Activated CD4-positive, alpha-beta memory T cell treated with anti-CD3 and anti-CD28 coated beads for 36 hours (primary cell): ENCODE measurements at regions not wholly inside any gene's neighbourhood (a gene's known extent, or its start where the extent isn't known, plus 50 kb on each side); places are given as distances from the start of the nearest gene placed in this dataset.

ENCODE experiments used
- CTCF ChIA-PET: fragments of 350-600 bp; sonication (Branson Sonifier 250); formaldehyde crosslinking; loops from one replicate; lab custom pipeline; 2021; ENCODE audit warnings: antibody characterized with exemption, inconsistent platforms; lab: Charles Lee
- POLR2A ChIA-PET: fragments of 350-600 bp; sonication (Branson Sonifier 250); formaldehyde crosslinking; loops from one replicate; lab custom pipeline; 2021; ENCODE audit warnings: antibody characterized with exemption; lab: Charles Lee
- DNase-seq: peaks from one replicate; pipeline ENCODE4 v3.0.0-alpha.2; 2020
- H3K27ac Mint-ChIP-seq: one replicate; pipeline ENCODE4 v1.8.0; 2021; ENCODE audit warnings: mixed read lengths
- H3K27me3 Mint-ChIP-seq: one replicate; pipeline ENCODE4 v1.8.0; 2021; ENCODE audit warnings: mixed read lengths
- H3K36me3 Mint-ChIP-seq: one replicate; pipeline ENCODE4 v1.8.0; 2021; ENCODE audit warnings: mixed read lengths
- H3K4me1 Mint-ChIP-seq: one replicate; pipeline ENCODE4 v1.8.0; 2021; ENCODE audit warnings: low read depth, mixed read lengths
- H3K4me3 Mint-ChIP-seq: one replicate; pipeline ENCODE4 v1.8.0; 2021; ENCODE audit warnings: mild to moderate bottlenecking, mixed read lengths
- H3K9me3 Mint-ChIP-seq: one replicate; pipeline ENCODE4 v1.8.0; 2021; ENCODE audit warnings: mixed read lengths
- intact Hi-C: fragments of 100-400 bp; cut with micrococcal nuclease; formaldehyde crosslinking; loops from one replicate; pipeline ENCODE4 v1.15.1; 2023

GRCh38 chr1:106548726-106549125, 507.7 kb upstream of the PRMT6 start:
- no peaks in the 10 kb centered on the region for H3K36me3 Mint-ChIP-seq
- no peaks in the 10 kb centered on the region for H3K4me1 Mint-ChIP-seq
- no peak for DNase-seq
- no peak overlapping the region for H3K4me3 Mint-ChIP-seq
- no peak overlapping the region for H3K27ac Mint-ChIP-seq
- POLR2A ChIA-PET = no interaction called here
- CTCF ChIA-PET = no interaction called here
- H3K27me3 Mint-ChIP-seq = no peaks in the 10 kb centered on the region
- peaks cover 15% of the 10 kb centered on the region for H3K9me3 Mint-ChIP-seq
- intact Hi-C loops = no loop called here

DNA sequence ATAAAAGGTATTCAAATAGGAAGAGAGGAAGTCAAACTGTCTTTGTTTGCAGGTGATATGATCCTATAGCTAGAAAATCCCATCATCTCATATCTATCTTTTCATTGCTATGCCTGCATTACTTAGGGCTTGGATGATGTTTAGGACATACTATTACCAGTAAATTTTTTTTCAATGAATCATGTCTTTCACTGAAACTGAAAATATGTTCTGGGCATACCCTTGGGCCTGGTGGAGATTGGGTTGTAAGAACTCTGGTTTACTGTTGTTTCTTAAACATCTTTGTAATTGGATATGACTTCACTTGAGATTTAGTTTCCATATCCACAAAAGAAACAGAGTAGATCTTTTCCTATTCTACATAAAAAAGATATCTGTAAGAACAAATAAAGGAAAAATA, 502.2 kb upstream of the PRMT6 start:
- no peak overlapping the region for H3K27ac Mint-ChIP-seq
- no peak overlapping the region for H3K4me3 Mint-ChIP-seq
- H3K4me1 Mint-ChIP-seq = no peaks in the 10 kb centered on the region
- H3K9me3 Mint-ChIP-seq = peaks cover 13% of the 10 kb centered on the region
- no peaks in the 10 kb centered on the region for H3K27me3 Mint-ChIP-seq
- POLR2A ChIA-PET = no interaction called here
- CTCF ChIA-PET = no interaction called here
- intact Hi-C loops = no loop called here
- DNase-seq = no peak
- H3K36me3 Mint-ChIP-seq = no peaks in the 10 kb centered on the region

DNA sequence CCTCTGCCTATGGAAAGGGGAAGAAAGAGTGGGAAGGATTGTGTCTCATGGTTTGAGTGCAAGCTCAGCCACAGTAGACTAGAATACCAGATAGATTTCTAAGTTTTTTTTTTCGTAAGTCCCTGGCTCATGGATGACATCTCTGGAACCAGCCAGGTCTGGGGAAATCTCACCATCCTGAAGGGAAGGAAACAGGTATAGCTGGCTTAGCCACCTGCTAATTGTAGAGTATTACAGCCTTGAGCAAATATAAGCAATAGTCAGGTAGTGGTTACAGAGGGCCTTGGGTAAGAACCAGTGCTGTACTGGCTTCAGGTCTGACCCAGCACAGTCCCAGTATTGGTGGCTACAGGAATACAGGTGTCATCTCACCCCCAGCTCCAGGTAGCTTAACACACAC, 500.9 kb upstream of the PRMT6 start:
- DNase-seq = no peak
- H3K27ac Mint-ChIP-seq = no peak overlapping the region
- H3K4me1 Mint-ChIP-seq = no peaks in the 10 kb centered on the region
- POLR2A ChIA-PET = no interaction called here
- no peaks in the 10 kb centered on the region for H3K27me3 Mint-ChIP-seq
- H3K4me3 Mint-ChIP-seq = no peak overlapping the region
- intact Hi-C loops = no loop called here
- H3K36me3 Mint-ChIP-seq = no peaks in the 10 kb centered on the region
- H3K9me3 Mint-ChIP-seq = peaks cover 17% of the 10 kb centered on the region
- CTCF ChIA-PET = no interaction called here

DNA sequence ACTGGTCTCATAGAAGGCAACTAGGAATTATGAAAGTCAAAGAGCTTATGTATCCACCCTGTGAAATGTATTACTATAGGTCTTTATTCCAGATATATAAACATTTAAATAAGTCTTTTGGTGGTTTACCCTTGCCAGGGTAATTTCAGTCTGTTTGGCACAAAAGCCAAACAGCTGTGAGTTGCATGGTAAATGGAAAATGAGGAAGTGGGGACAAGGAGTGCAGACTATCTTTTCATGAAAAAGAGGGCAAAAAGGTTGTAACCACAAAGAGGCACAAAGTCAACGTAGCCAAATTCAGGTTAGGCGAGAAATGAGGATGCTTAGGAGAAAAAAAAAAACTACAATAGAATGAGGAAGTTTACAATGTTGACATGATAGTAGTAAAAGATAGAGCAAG, 492.3 kb upstream of the PRMT6 start:
- ChIA-PET CTCF (no interaction called here), POLR2A (no interaction called here)
- H3K9me3 Mint-ChIP-seq = peaks cover 14% of the 10 kb centered on the region
- no peaks in the 10 kb centered on the region for H3K27me3 Mint-ChIP-seq
- H3K4me1 Mint-ChIP-seq = no peaks in the 10 kb centered on the region
- intact Hi-C loops = no loop called here
- no peak overlapping the region for H3K4me3 Mint-ChIP-seq
- H3K36me3 Mint-ChIP-seq = no peaks in the 10 kb centered on the region
- no peak for DNase-seq
- no peak overlapping the region for H3K27ac Mint-ChIP-seq

DNA sequence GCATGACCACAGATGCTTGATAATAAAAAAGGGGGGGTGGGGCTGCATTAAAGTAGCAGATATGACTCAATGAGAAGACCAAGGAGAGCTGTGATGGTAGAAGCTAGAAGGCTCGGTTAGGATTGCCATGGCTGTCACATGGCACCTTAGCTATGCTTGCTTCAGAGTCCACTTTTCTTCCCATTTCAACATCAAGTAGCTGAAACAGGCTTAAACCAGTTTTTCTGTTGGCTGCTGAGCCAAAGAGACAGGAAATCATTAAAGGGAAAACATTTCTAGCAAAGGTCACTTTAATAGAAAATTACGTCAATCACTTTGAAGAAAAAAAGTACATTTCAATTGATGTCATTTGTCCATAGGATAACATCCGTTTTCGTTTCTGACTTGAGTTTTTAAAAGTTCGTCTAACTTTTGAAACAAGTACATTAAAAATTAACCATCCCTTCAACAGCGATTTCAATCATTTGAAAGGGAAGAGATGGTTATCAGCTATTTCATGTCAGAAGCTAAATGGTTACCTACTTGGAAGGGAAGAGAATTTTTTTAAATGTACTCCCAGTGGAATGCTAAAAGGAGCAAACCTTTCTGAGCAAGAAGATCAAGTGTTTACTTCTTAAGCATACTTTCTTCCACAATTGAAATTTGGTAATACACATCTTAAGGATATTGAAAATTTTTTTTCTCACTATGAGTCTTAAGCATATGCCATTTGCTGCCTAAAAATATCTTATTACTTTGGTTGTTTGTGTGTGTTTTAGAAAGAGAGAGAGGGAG, 488.1 kb upstream of the PRMT6 start:
- no peaks in the 10 kb centered on the region for H3K4me1 Mint-ChIP-seq
- H3K4me3 Mint-ChIP-seq = no peak overlapping the region
- ChIA-PET CTCF (no interaction called here), POLR2A (no interaction called here)
- H3K36me3 Mint-ChIP-seq = no peaks in the 10 kb centered on the region
- DNase-seq = no peak
- H3K27me3 Mint-ChIP-seq = no peaks in the 10 kb centered on the region
- no peak overlapping the region for H3K27ac Mint-ChIP-seq
- peaks cover 9% of the 10 kb centered on the region for H3K9me3 Mint-ChIP-seq
- intact Hi-C loops = no loop called here

- Mint-ChIP-seq H3K27ac (no peak overlapping the region), H3K4me3 (no peak overlapping the region), H3K36me3 (no peaks in the 10 kb centered on the region), H3K4me1 (no peaks in the 10 kb centered on the region), H3K9me3 (peaks cover 7% of the 10 kb centered on the region), H3K27me3 (no peaks in the 10 kb centered on the region)
- ChIA-PET CTCF (no interaction called here), POLR2A (no interaction called here)
- intact Hi-C loops = no loop called here
- no peak for DNase-seq
Observed at GRCh38 chr1:106571109-106571508, 485.4 kb upstream of the PRMT6 start.

DNA sequence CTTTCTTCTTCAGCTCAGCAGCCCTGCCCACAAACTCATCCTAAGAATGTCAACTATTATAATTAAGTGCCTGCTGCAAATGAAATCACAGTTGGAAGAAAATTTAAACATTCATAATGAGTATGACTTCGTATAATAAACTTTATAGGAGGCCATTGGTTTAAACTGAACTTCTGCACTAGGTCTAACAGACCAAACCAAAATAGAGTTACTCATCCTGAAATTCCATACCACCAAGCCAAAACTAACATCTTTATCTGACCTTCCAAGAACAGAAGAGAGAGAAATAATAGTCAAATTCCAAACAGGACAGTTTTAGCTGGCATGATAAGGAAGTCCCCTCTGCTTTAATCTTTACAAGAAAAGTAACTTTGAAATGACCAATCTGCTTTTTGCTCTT, 472.4 kb upstream of the PRMT6 start:
- intact Hi-C loops = no loop called here
- Mint-ChIP-seq H3K4me1 (no peaks in the 10 kb centered on the region), H3K4me3 (no peak overlapping the region), H3K36me3 (no peaks in the 10 kb centered on the region), H3K27ac (no peak overlapping the region), H3K27me3 (no peaks in the 10 kb centered on the region), H3K9me3 (peaks cover 30% of the 10 kb centered on the region)
- no peak for DNase-seq
- CTCF ChIA-PET = no interaction called here
- POLR2A ChIA-PET = no interaction called here

GRCh38 chr1:106584676-106585075, 471.8 kb upstream of the PRMT6 start:
- H3K27me3 Mint-ChIP-seq = no peaks in the 10 kb centered on the region
- H3K36me3 Mint-ChIP-seq = no peaks in the 10 kb centered on the region
- H3K4me1 Mint-ChIP-seq = no peaks in the 10 kb centered on the region
- H3K4me3 Mint-ChIP-seq = no peak overlapping the region
- intact Hi-C loops = no loop called here
- H3K9me3 Mint-ChIP-seq = peaks cover 26% of the 10 kb centered on the region
- no peak overlapping the region for H3K27ac Mint-ChIP-seq
- ChIA-PET CTCF (no interaction called here), POLR2A (no interaction called here)
- DNase-seq = no peak

- H3K27ac Mint-ChIP-seq = no peak overlapping the region
- intact Hi-C loops = no loop called here
- no peak overlapping the region for H3K4me3 Mint-ChIP-seq
- ChIA-PET POLR2A (no interaction called here), CTCF (no interaction called here)
- no peaks in the 10 kb centered on the region for H3K36me3 Mint-ChIP-seq
- no peaks in the 10 kb centered on the region for H3K27me3 Mint-ChIP-seq
- peaks cover 2% of the 10 kb centered on the region for H3K9me3 Mint-ChIP-seq
- H3K4me1 Mint-ChIP-seq = no peaks in the 10 kb centered on the region
- DNase-seq = no peak
Observed at GRCh38 chr1:106600626-106601025, 455.8 kb upstream of the PRMT6 start.

GRCh38 chr1:106603616-106604015, 452.9 kb upstream of the PRMT6 start:
- Mint-ChIP-seq H3K4me3 (no peak overlapping the region), H3K9me3 (peaks cover 6% of the 10 kb centered on the region), H3K27me3 (no peaks in the 10 kb centered on the region), H3K27ac (no peak overlapping the region), H3K36me3 (no peaks in the 10 kb centered on the region), H3K4me1 (no peaks in the 10 kb centered on the region)
- DNase-seq = no peak
- intact Hi-C loops = no loop called here
- CTCF ChIA-PET = no interaction called here
- POLR2A ChIA-PET = no interaction called here

- Mint-ChIP-seq H3K4me1 (no peaks in the 10 kb centered on the region), H3K9me3 (peaks cover 6% of the 10 kb centered on the region), H3K4me3 (no peak overlapping the region), H3K27ac (no peak overlapping the region), H3K36me3 (no peaks in the 10 kb centered on the region), H3K27me3 (no peaks in the 10 kb centered on the region)
- POLR2A ChIA-PET = no interaction called here
- intact Hi-C loops = no loop called here
- CTCF ChIA-PET = no interaction called here
- no peak for DNase-seq
Observed at GRCh38 chr1:106608841-106609240, 447.6 kb upstream of the PRMT6 start.

- Mint-ChIP-seq H3K36me3 (no peaks in the 10 kb centered on the region), H3K4me1 (no peaks in the 10 kb centered on the region), H3K4me3 (no peak overlapping the region), H3K27me3 (no peaks in the 10 kb centered on the region), H3K9me3 (peaks cover 6% of the 10 kb centered on the region), H3K27ac (no peak overlapping the region)
- no peak for DNase-seq
- ChIA-PET POLR2A (no interaction called here), CTCF (no interaction called here)
- intact Hi-C loops = no loop called here
Observed at GRCh38 chr1:106613068-106613467, 443.4 kb upstream of the PRMT6 start.

GRCh38 chr1:106613861-106614260, 442.6 kb upstream of the PRMT6 start:
- Mint-ChIP-seq H3K27me3 (no peaks in the 10 kb centered on the region), H3K4me1 (no peaks in the 10 kb centered on the region), H3K9me3 (peaks cover 2% of the 10 kb centered on the region), H3K36me3 (no peaks in the 10 kb centered on the region), H3K27ac (no peak overlapping the region), H3K4me3 (no peak overlapping the region)
- intact Hi-C loops = no loop called here
- ChIA-PET POLR2A (no interaction called here), CTCF (no interaction called here)
- no peak for DNase-seq
